Small intestine (tissue), 7 donors: ENCODE measurements at regions not wholly inside any gene's neighbourhood (a gene's known extent, or its start where the extent isn't known, plus 50 kb on each side); places are given as distances from the start of the nearest gene placed in this dataset.

ENCODE experiments used
- DNase-seq, 2 donors: peaks; one replicate each; pipeline versions ENCODE4 v3.0.0 to v3.0.0-alpha.2; 2013
- FAIRE-seq: peaks from 2 replicates; lab custom pipeline; 2012; peaks lifted over from hg19 to GRCh38; lab: Jason Lieb, UNC
- H3K27ac ChIP-seq, 3 donors: one replicate each; pipeline ENCODE4 v1.5.1; 2013; ENCODE audit warnings: low read length in 2 of 3, mild to moderate bottlenecking in 2 of 3, control low read depth in 1 of 3, inconsistent platforms in 1 of 3, low read depth in 1 of 3, moderate library complexity in 1 of 3
- H3K27me3 ChIP-seq, 3 donors: one replicate each; pipeline ENCODE4 v1.6.1; 2013; ENCODE audit warnings: low read length in 3 of 3, inconsistent platforms in 1 of 3; ENCODE audit not compliant: control insufficient read depth in 3 of 3, insufficient read depth in 3 of 3
- H3K36me3 ChIP-seq, 3 donors: one replicate each; pipeline ENCODE4 v1.6.1; 2013; ENCODE audit warnings: low read length in 3 of 3, inconsistent platforms in 1 of 3, low read depth in 1 of 3, mild to moderate bottlenecking in 1 of 3, moderate library complexity in 1 of 3; ENCODE audit not compliant: control insufficient read depth in 3 of 3, insufficient read depth in 2 of 3
- H3K4me1 ChIP-seq, 3 donors: one replicate each; pipeline ENCODE4 v1.6.1; 2013; ENCODE audit warnings: low read length in 2 of 3, inconsistent platforms in 1 of 3, low read depth in 1 of 3, mild to moderate bottlenecking in 1 of 3, moderate library complexity in 1 of 3; ENCODE audit not compliant: control insufficient read depth in 3 of 3, insufficient read depth in 2 of 3
- H3K4me3 ChIP-seq, 3 donors: one replicate each; pipeline ENCODE4 v1.5.1; 2013; ENCODE audit warnings: low read length in 3 of 3, control low read depth in 1 of 3, inconsistent platforms in 1 of 3, low read depth in 1 of 3, mild to moderate bottlenecking in 1 of 3, moderate library complexity in 1 of 3
- H3K9me3 ChIP-seq, 2 donors: one replicate each; pipeline ENCODE4 v1.6.1; 2013; ENCODE audit warnings: low read depth in 1 of 2, low read length in 1 of 2; ENCODE audit not compliant: control insufficient read depth in 2 of 2, insufficient read depth in 1 of 2
- WGBS, 3 donors: extraction: QIAGEN DNeasy Blood & Tissue Kit; methylation state at CpG; one replicate each; pipeline ENCODE4 v1.1.7; 2013; 5-methylcytosine and 5-hydroxymethylcytosine counted together
- donor health status: healthy with polysubstance abuse.
- donor health status: control.
- donor health status: control.
- donor health status: Bipolar disorder and iron deficiency.
- donor health status: healthy.

GRCh38 chr6:4671587-4672115, 104.6 kb upstream of the CDYL start:
- WGBS, 3 donors: 86 to 90% (median 87%) methylated on average over 12 to 13 of the region's 13 CpGs
- Histone ChIP-seq H3K27ac (no peak overlapping the region), H3K9me3 (no peaks in the 10 kb centered on the region), H3K27me3 (peaks cover 0 to 5% (median 0%) of the 10 kb centered on the region in 3 donors), H3K4me1 (no peaks in the 10 kb centered on the region), H3K4me3 (no peak overlapping the region), H3K36me3 (no peaks in the 10 kb centered on the region)
- FAIRE-seq (no peak), DNase-seq (no peak)

GRCh38 chr6:4670824-4671409, 105.3 kb upstream of the CDYL start:
- 62 to 75% (median 69%) methylated on average over 2 of the region's 2 CpGs for WGBS, 3 donors
- Histone ChIP-seq H3K4me3 (no peak overlapping the region), H3K36me3 (no peaks in the 10 kb centered on the region), H3K27ac (no peak overlapping the region), H3K9me3 (no peaks in the 10 kb centered on the region), H3K27me3 (peaks cover 0 to 3% (median 0%) of the 10 kb centered on the region in 3 donors), H3K4me1 (no peaks in the 10 kb centered on the region)
- FAIRE-seq: no peak
- DNase-seq: no peak

DNA sequence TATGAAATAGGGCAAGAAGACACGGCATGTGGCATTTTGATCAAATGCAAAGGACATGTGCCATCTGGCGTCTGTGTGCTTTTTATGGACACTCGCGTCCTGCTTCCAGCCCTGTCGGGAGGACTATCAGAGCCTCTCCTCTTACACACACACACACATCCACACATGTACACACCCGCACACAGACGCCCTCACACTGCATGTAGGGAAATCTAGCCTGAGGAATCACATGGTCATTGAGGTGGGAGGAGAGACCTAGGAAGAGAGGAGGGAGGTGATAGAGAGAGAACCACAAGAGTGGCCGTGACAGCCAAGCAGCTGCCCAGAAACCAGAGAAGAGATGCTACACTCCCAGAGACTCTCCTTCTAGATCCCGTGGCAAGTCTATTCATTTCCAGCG, 105.9 kb upstream of the CDYL start:
- no peaks in the 10 kb centered on the region for H3K4me1 ChIP-seq
- no peak overlapping the region for H3K4me3 ChIP-seq
- H3K27ac ChIP-seq: no peak overlapping the region
- no peak for FAIRE-seq
- no peak for DNase-seq
- WGBS, 3 donors: 87 to 90% (median 89%) methylated on average over 10 of the region's 10 CpGs
- no peaks in the 10 kb centered on the region for H3K36me3 ChIP-seq
- H3K27me3 ChIP-seq: peaks cover 0 to 3% (median 0%) of the 10 kb centered on the region in 3 donors
- no peaks in the 10 kb centered on the region for H3K9me3 ChIP-seq

- DNase-seq: no peak
- FAIRE-seq: no peak
- H3K27ac ChIP-seq: no peak overlapping the region
- no peak overlapping the region for H3K4me3 ChIP-seq
- no peaks in the 10 kb centered on the region for H3K4me1 ChIP-seq
- H3K27me3 ChIP-seq: peaks cover 0 to 5% (median 0%) of the 10 kb centered on the region in 3 donors
- no peaks in the 10 kb centered on the region for H3K9me3 ChIP-seq
- no peaks in the 10 kb centered on the region for H3K36me3 ChIP-seq
- 82 to 85% (median 83%) methylated on average over 10 of the region's 10 CpGs for WGBS, 3 donors
Observed at GRCh38 chr6:4668271-4669179, 107.7 kb upstream of the CDYL start.

DNA sequence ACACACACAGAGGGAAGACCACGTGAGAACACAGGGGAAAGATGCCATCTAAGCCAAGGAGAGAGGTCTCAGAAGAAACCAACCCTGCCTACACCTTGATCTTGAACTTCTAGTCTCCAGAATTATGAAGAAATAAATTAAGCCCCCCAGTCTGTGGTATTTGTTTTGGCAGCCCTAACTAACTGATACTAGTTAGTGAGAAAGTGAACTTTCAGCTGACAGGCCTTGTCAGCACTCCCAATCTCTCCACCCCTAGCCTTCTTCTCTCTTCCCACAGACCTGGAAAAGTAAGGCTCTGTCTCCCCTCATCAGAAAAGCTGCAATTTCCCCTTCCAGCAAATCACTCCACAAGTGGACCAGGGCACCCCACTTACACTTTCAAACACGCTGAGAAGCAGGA, 108.6 kb upstream of the CDYL start:
- H3K27me3 ChIP-seq: peaks cover 0 to 2% (median 0%) of the 10 kb centered on the region in 3 donors
- H3K36me3 ChIP-seq: no peaks in the 10 kb centered on the region
- DNase-seq: no peak
- no peaks in the 10 kb centered on the region for H3K9me3 ChIP-seq
- no peak for FAIRE-seq
- no peak overlapping the region for H3K4me3 ChIP-seq
- H3K27ac ChIP-seq: no peak overlapping the region
- no peaks in the 10 kb centered on the region for H3K4me1 ChIP-seq
- WGBS, 3 donors: 75 to 85% (median 79%) methylated on average over 2 of the region's 2 CpGs

DNA sequence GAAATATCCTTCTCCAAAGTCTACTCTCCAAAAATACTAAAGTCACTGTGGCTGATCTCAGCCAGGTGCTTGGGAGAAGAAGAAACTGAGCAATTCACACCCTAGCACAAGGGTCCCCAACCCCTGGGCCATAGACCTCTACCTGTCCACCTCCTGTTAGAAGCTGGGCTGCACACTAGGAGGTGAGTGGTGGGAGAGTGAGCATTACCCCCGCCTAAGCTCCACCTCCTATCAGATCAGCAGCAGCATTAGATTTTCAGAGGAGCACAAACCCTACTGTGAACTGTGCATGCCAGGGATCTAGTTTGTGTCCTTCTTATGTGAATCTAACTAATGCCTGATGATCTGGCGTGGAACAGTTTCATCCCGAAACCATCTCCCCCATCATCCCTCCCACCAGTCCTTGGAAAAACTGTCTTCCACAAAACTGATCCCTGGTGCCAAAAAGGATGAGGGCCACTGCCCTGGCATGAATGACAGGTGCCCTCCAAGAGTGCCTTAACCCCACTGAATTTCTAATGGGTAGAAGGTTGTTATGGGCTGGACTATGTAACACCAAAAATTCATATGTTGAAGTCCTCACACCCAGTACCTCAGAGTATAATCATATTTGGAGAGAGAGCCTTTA, 109.2 kb upstream of the CDYL start:
- Histone ChIP-seq H3K4me1 (no peaks in the 10 kb centered on the region), H3K4me3 (no peak overlapping the region), H3K27me3 (peaks cover 0 to 2% (median 0%) of the 10 kb centered on the region in 3 donors), H3K9me3 (no peaks in the 10 kb centered on the region), H3K27ac (no peak overlapping the region), H3K36me3 (no peaks in the 10 kb centered on the region)
- FAIRE-seq: no peak
- WGBS, 3 donors: 76 to 94% (median 83%) methylated on average over 3 of the region's 3 CpGs
- DNase-seq: no peak

DNA sequence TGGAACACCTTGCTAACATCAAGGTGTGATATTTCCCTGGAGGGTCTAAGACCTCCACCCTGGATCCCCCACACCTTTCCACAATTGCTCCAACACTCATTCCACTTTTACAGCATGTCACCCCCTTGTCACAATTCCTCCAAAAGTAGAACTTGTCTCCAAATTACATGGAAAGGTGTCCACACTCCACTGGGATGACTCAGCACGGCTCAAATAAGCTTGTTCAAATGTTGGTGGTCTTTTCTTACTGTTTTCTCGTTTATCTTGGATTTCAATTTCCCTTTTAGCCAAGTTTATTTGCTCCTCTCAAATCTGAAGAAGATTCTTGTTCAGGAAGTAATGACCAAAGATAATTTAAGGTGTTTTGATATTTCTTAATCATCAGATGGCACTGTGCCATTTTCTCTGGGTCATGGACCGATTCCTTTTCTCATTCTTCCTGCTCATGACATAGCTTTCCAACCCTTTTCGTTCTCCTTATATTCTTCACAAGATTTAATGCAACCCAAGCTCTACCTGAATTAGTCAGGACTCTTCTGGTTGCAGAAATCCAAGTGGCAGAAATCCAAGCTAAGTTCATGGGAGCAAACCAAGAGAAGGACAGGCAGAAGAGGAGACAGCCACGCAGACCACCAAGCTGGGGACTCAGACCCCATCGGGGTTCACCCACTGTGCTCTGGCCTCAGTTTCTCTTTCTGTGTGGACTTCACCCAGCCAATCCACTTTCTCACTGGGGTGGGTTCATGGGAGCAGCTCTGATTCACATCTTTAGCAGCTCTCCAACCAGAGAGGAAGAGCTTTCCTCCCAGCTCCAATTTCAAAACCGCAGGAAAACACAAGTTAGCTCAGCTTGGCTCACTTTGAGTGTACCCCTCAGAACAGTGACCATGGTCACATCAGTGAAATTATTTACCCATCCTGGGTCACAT, 110.5 kb upstream of the CDYL start:
- DNase-seq: no peak
- Histone ChIP-seq H3K4me3 (no peak overlapping the region), H3K27ac (no peak overlapping the region), H3K36me3 (no peaks in the 10 kb centered on the region), H3K4me1 (no peaks in the 10 kb centered on the region), H3K27me3 (peaks cover 0 to 6% (median 0%) of the 10 kb centered on the region in 3 donors), H3K9me3 (no peaks in the 10 kb centered on the region)
- WGBS, 3 donors: 63 to 71% (median 64%) methylated on average over 7 of the region's 7 CpGs
- FAIRE-seq: no peak
